ENCODE measurements at regions not wholly inside any gene's neighbourhood (a gene's known extent, or its start where the extent isn't known, plus 50 kb on each side); places are given as distances from the start of the nearest gene placed in this dataset.
"Not testable (repeated sequence)": the region's sequence is repeated elsewhere in the genome, so short reads cannot be mapped to it uniquely, and the experiment has no call there.

GRCh38 chr17:37859451-37859850 is 64.8 kb upstream of the TBC1D3K start:
- Histone ChIP-seq H3K9me3 (ENCODE audit: insufficient read depth, low read length) (peaks cover 20% of the 10 kb centered on the region), H3K27me3 (ENCODE audit: insufficient read depth, insufficient read length) (no peaks in the 10 kb centered on the region), H3K4me1 (ENCODE audit: insufficient read depth, insufficient read length) (no peaks in the 10 kb centered on the region), H3K9ac (ENCODE audit: insufficient read length, low read depth) (no peak overlapping the region), H3K36me3 (ENCODE audit: insufficient read depth, insufficient read length, low read length) (no peaks in the 10 kb centered on the region), H3K4me3 (ENCODE audit: insufficient read length, low read depth) (no peak overlapping the region)
- no peak for DNase-seq (ENCODE audit: low read depth, low spot score)
- TF ChIP-seq ZNF274 (IDR thresholded peaks at IDR 0.05; ENCODE audit: low read depth, low read length) (no peak), SUZ12 (IDR thresholded peaks at IDR 0.05; ENCODE audit: extremely low read depth, insufficient read depth, insufficient read length) (no peak), YY1 (IDR thresholded peaks at IDR 0.05; ENCODE audit: insufficient read depth, insufficient read length) (no peak)

DNA sequence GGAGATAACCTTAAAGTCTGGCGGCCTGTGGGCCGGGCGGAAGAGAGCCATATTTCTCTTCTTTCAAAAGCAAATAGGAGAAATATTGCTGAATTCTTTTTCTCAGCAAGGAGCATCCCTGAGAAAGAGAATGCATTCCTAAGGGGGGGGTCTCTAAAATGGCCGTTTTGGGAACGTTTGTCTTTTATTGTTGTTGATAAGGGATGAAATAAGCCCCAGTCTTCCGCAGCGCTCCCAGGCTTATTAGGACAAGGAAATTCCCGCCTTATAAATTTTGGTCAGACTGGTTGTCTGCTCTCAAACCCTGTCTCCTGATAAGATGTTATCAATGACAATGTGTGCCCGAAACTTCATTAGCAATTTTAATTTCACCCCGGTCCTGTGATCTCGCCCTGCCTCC is 65.8 kb upstream of the TBC1D3K start:
- H3K27me3 ChIP-seq (ENCODE audit: insufficient read depth, insufficient read length); H3K4me3 ChIP-seq (ENCODE audit: insufficient read length, low read depth); H3K36me3 ChIP-seq (ENCODE audit: insufficient read depth, insufficient read length, low read length); H3K4me1 ChIP-seq (ENCODE audit: insufficient read depth, insufficient read length); H3K9ac ChIP-seq (ENCODE audit: insufficient read length, low read depth); DNase-seq (ENCODE audit: low read depth, low spot score): not testable (repeated sequence)
- peaks cover 20% of the 10 kb centered on the region for H3K9me3 ChIP-seq (ENCODE audit: insufficient read depth, low read length)

DNA sequence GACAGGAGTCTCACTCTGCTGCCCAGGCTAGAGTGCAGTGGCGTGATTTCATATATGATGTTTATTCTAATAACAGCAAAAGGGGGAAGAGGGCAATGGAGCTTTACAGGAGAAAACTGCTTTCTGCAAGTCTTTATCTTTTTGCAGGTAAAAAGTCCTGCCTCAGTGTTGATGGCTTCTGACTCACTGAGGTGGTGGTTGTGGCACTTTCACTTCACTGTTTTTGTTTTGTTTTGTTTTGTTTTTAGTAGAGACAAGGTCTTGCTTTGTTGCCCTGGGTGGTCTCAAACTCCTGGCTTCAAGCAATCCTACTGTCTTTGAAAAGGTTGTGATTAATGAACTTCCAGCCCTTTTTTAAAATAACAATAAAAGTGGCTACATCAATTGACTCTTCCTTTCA is 68.0 kb upstream of the TBC1D3K start:
- Histone ChIP-seq H3K36me3 (ENCODE audit: insufficient read depth, insufficient read length, low read length) (no peaks in the 10 kb centered on the region), H3K4me1 (ENCODE audit: insufficient read depth, insufficient read length) (no peaks in the 10 kb centered on the region), H3K4me3 (ENCODE audit: insufficient read length, low read depth) (no peak overlapping the region), H3K9ac (ENCODE audit: insufficient read length, low read depth) (no peak overlapping the region), H3K27me3 (ENCODE audit: insufficient read depth, insufficient read length) (no peaks in the 10 kb centered on the region), H3K9me3 (ENCODE audit: insufficient read depth, low read length) (peaks cover 20% of the 10 kb centered on the region)
- DNase-seq (ENCODE audit: low read depth, low spot score): no peak
- no peak for TF ChIP-seq SUZ12 (IDR thresholded peaks at IDR 0.05; ENCODE audit: extremely low read depth, insufficient read depth, insufficient read length)
- no peak for TF ChIP-seq YY1 (IDR thresholded peaks at IDR 0.05; ENCODE audit: insufficient read depth, insufficient read length)
- no peak for TF ChIP-seq ZNF274 (IDR thresholded peaks at IDR 0.05; ENCODE audit: low read depth, low read length)

GRCh38 chr17:37849617-37849972 is 74.6 kb upstream of the TBC1D3K start:
- Histone ChIP-seq H3K9me3 (ENCODE audit: insufficient read depth, low read length) (no peaks in the 10 kb centered on the region), H3K9ac (ENCODE audit: insufficient read length, low read depth) (no peak overlapping the region), H3K4me1 (ENCODE audit: insufficient read depth, insufficient read length) (no peaks in the 10 kb centered on the region), H3K27me3 (ENCODE audit: insufficient read depth, insufficient read length) (no peaks in the 10 kb centered on the region), H3K4me3 (ENCODE audit: insufficient read length, low read depth) (no peak overlapping the region), H3K36me3 (ENCODE audit: insufficient read depth, insufficient read length, low read length) (no peaks in the 10 kb centered on the region)
- DNase-seq (ENCODE audit: low read depth, low spot score): no peak
- TF ChIP-seq ZNF274 (IDR thresholded peaks at IDR 0.05; ENCODE audit: low read depth, low read length) (no peak), SUZ12 (IDR thresholded peaks at IDR 0.05; ENCODE audit: extremely low read depth, insufficient read depth, insufficient read length) (no peak), YY1 (IDR thresholded peaks at IDR 0.05; ENCODE audit: insufficient read depth, insufficient read length) (no peak)

- Histone ChIP-seq H3K4me3 (ENCODE audit: insufficient read length, low read depth) (no peak overlapping the region), H3K27me3 (ENCODE audit: insufficient read depth, insufficient read length) (peaks cover 3% of the 10 kb centered on the region), H3K36me3 (ENCODE audit: insufficient read depth, insufficient read length, low read length) (no peaks in the 10 kb centered on the region), H3K9me3 (ENCODE audit: insufficient read depth, low read length) (no peaks in the 10 kb centered on the region), H3K4me1 (ENCODE audit: insufficient read depth, insufficient read length) (no peaks in the 10 kb centered on the region), H3K9ac (ENCODE audit: insufficient read length, low read depth) (no peak overlapping the region)
- DNase-seq (ENCODE audit: low read depth, low spot score): no peak
- TF ChIP-seq SUZ12 (IDR thresholded peaks at IDR 0.05; ENCODE audit: extremely low read depth, insufficient read depth, insufficient read length) (no peak), ZNF274 (IDR thresholded peaks at IDR 0.05; ENCODE audit: low read depth, low read length) (no peak), YY1 (IDR thresholded peaks at IDR 0.05; ENCODE audit: insufficient read depth, insufficient read length) (no peak)
Measured at GRCh38 chr17:37848690-37849616, 75.3 kb upstream of the TBC1D3K start.

DNA sequence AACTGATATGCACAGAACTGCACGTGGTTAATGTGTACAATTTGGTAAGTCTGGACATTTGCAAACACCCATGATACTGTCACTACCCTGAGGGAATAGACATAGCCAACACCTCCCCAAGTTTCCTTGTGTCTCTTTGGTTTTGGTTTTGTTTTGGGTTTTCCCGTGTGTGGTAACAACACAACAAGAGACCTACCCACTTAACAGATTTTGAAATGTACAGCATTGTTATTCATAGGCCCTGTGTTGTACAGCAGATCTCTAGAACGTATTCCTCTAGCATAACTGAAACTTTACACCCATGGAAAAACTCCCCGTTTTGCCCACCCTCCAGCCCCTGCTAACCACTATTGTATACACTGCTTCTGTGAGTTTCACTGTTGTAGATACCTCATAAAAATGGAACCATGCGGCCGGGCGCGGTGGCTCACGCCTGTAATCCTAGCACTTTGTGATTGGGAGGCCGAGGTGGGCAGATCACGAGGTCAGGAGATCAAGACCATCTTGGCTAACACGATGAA is 76.3 kb upstream of the TBC1D3K start:
- Histone ChIP-seq H3K9me3 (ENCODE audit: insufficient read depth, low read length) (no peaks in the 10 kb centered on the region), H3K4me1 (ENCODE audit: insufficient read depth, insufficient read length) (peaks cover 2% of the 10 kb centered on the region), H3K4me3 (ENCODE audit: insufficient read length, low read depth) (no peak overlapping the region), H3K9ac (ENCODE audit: insufficient read length, low read depth) (no peak overlapping the region), H3K27me3 (ENCODE audit: insufficient read depth, insufficient read length) (peaks cover 4% of the 10 kb centered on the region), H3K36me3 (ENCODE audit: insufficient read depth, insufficient read length, low read length) (no peaks in the 10 kb centered on the region)
- TF ChIP-seq SUZ12 (IDR thresholded peaks at IDR 0.05; ENCODE audit: extremely low read depth, insufficient read depth, insufficient read length) (no peak), YY1 (IDR thresholded peaks at IDR 0.05; ENCODE audit: insufficient read depth, insufficient read length) (no peak), ZNF274 (IDR thresholded peaks at IDR 0.05; ENCODE audit: low read depth, low read length) (no peak)
- DNase-seq (ENCODE audit: low read depth, low spot score): no peak

DNA sequence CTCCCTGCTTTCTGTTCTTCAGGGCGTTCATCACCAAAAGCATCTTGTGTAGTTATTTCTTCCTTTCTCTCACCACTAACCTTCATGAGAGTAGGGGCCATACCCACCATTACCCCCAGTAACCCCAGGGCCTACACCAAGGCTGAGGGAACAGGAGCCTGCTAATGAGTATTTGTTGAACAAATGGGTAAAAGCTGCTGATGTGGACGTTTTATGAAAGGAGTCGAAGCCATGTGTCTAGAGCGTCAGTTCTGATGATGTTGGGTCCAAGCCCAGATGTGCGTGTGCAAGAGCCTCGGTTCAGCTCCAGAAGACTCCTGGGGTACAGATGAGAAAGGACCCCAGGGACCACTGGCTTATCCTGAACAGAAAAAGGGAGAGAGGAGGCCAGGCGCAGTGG is 77.1 kb upstream of the TBC1D3K start:
- H3K4me1 ChIP-seq (ENCODE audit: insufficient read depth, insufficient read length): peaks cover 2% of the 10 kb centered on the region
- H3K9me3 ChIP-seq (ENCODE audit: insufficient read depth, low read length): no peaks in the 10 kb centered on the region
- no peak overlapping the region for H3K9ac ChIP-seq (ENCODE audit: insufficient read length, low read depth)
- TF ChIP-seq SUZ12 (IDR thresholded peaks at IDR 0.05; ENCODE audit: extremely low read depth, insufficient read depth, insufficient read length): no peak
- no peak for TF ChIP-seq ZNF274 (IDR thresholded peaks at IDR 0.05; ENCODE audit: low read depth, low read length)
- no peak overlapping the region for H3K4me3 ChIP-seq (ENCODE audit: insufficient read length, low read depth)
- peaks cover 5% of the 10 kb centered on the region for H3K27me3 ChIP-seq (ENCODE audit: insufficient read depth, insufficient read length)
- no peaks in the 10 kb centered on the region for H3K36me3 ChIP-seq (ENCODE audit: insufficient read depth, insufficient read length, low read length)
- DNase-seq (ENCODE audit: low read depth, low spot score): no peak
